Liver (tissue), 3 donors: ENCODE measurements at regions not wholly inside any gene's neighbourhood (a gene's known extent, or its start where the extent isn't known, plus 50 kb on each side); places are given as distances from the start of the nearest gene placed in this dataset.

Source experiments
- ATF3 ChIP-seq: IDR thresholded peaks from 2 replicates; pipeline ENCODE4 v1.6.1; 2016; ENCODE audit warnings: antibody characterized with exemption
- CTCF ChIP-seq: fragments of 150-350 bp; IDR thresholded peaks from 2 replicates; pipeline ENCODE4 v1.5.1; 2017; ENCODE audit warnings: improper control_type of control experiment, low read depth, low read length; ENCODE audit not compliant: missing input control
- EGR1 ChIP-seq, 2 donors: IDR thresholded peaks; 2 replicates each; pipeline ENCODE4 v1.6.1; 2016 to 2018; ENCODE audit warnings: antibody characterized with exemption in 2 of 2, low read depth in 2 of 2
- FOXA1 ChIP-seq: IDR thresholded peaks from 2 replicates; pipeline ENCODE4 v1.6.1; 2016; ENCODE audit warnings: antibody characterized with exemption
- GABPA ChIP-seq, 2 donors: IDR thresholded peaks in 1 of 2; conservative IDR thresholded peaks in 1 of 2; 2 replicates each; pipeline ENCODE4 v1.6.1; 2016; ENCODE audit warnings: antibody characterized with exemption in 2 of 2, mild to moderate bottlenecking in 1 of 2, moderate library complexity in 1 of 2
- HNF4A ChIP-seq, 2 donors: conservative IDR thresholded peaks; 2 replicates each; pipeline ENCODE4 v1.6.1; 2016; ENCODE audit warnings: antibody characterized with exemption in 2 of 2, mild to moderate bottlenecking in 2 of 2
- JUND ChIP-seq, 2 donors: IDR thresholded peaks; 2 replicates each; pipeline ENCODE4 v1.6.1; 2016; ENCODE audit warnings: antibody characterized with exemption in 2 of 2
- MAX ChIP-seq: IDR thresholded peaks from 2 replicates; pipeline ENCODE4 v1.6.1; 2016; ENCODE audit warnings: antibody characterized with exemption
- RAD21 ChIP-seq, 2 donors: IDR thresholded peaks; 2 replicates each; pipeline ENCODE4 v1.6.1; 2016; ENCODE audit warnings: antibody characterized with exemption in 2 of 2, mild to moderate bottlenecking in 2 of 2
- RXRA ChIP-seq, 2 donors: IDR thresholded peaks; 2 replicates each; pipeline ENCODE4 v1.6.1; 2017 to 2018; ENCODE audit warnings: antibody characterized with exemption in 2 of 2, mild to moderate bottlenecking in 1 of 2
- SP1 ChIP-seq: IDR thresholded peaks from 2 replicates; pipeline ENCODE4 v1.6.1; 2018; ENCODE audit warnings: antibody characterized with exemption, mild to moderate bottlenecking
- TAF1 ChIP-seq: conservative IDR thresholded peaks from 2 replicates; pipeline ENCODE4 v1.6.1; 2016; ENCODE audit warnings: antibody characterized with exemption, mild to moderate bottlenecking
- YY1 ChIP-seq: IDR thresholded peaks from 2 replicates; pipeline ENCODE4 v1.6.1; 2016; ENCODE audit warnings: antibody characterized with exemption, mild to moderate bottlenecking
- ZBTB33 ChIP-seq: IDR thresholded peaks from 2 replicates; pipeline ENCODE4 v1.6.1; 2016; ENCODE audit warnings: antibody characterized with exemption
- donor health status: healthy.
- donor health status: healthy.

DNA sequence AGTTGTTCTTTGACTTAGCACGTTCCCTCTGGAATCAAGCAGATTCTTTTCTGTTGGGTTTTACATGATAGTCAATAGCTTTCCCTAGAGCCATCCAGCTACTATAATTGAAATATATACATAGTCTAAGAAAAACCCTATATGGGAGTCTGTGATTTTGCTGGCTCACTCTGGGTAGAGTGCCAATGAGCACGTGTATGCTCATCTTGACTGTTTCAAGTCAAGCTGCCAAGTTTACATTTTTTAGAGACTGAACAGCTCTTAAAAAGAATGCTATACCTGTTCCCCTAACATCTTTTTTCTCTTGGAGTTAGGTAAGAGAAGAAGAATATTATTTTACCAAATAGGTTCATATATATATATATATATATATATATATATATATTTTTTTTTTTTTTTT, 182.8 kb upstream of the NRIP1 start:
- TF ChIP-seq CTCF (no peak), ATF3 (no peak), TAF1 (no peak), ZBTB33 (no peak), GABPA (IDR thresholded peaks at IDR 0.05 in 1 of 2, conservative IDR thresholded peaks at IDR 0.05 in 1 of 2) (no peak), JUND (IDR thresholded peaks at IDR 0.05) (no peak), SP1 (no peak), YY1 (no peak), FOXA1 (no peak), RAD21 (IDR thresholded peaks at IDR 0.05) (no peak), HNF4A (conservative IDR thresholded peaks at IDR 0.05) (no peak), RXRA (IDR thresholded peaks at IDR 0.05) (no peak), MAX (no peak), EGR1 (IDR thresholded peaks at IDR 0.05; ENCODE audit: low read depth in 2 of 2) (no peak)
